Testis (tissue), 2 donors: ENCODE measurements at regions not wholly inside any gene's neighbourhood (a gene's known extent, or its start where the extent isn't known, plus 50 kb on each side); places are given as distances from the start of the nearest gene placed in this dataset.

ENCODE experiments used
- CTCF ChIP-seq, 3 experiments: fragments of 450-650 bp in 2 of 3; fragments of 200-600 bp in 1 of 3; sonication (generic) in 1 of 3; IDR thresholded peaks; one replicate each; pipeline ENCODE4 v1.5.1; 2016 to 2019; ENCODE audit warnings: antibody characterized with exemption in 3 of 3, mild to moderate bottlenecking in 2 of 3, moderate library complexity in 1 of 3
- POLR2A ChIP-seq: fragments of 450-650 bp; IDR thresholded peaks from one replicate; pipeline ENCODE4 v1.6.1; 2017; ENCODE audit warnings: antibody characterized with exemption, mild to moderate bottlenecking, moderate library complexity

GRCh38 chr14:46250113-46250703 is 401.4 kb downstream of the RPL10L start:
- TF ChIP-seq POLR2A (no peak), CTCF (IDR thresholded peaks at IDR 0.05) (peak in 1 of 3 experiments; percentile 69)
